A673 (cell line): ENCODE measurements at regions not wholly inside any gene's neighbourhood (a gene's known extent, or its start where the extent isn't known, plus 50 kb on each side); places are given as distances from the start of the nearest gene placed in this dataset.

ENCODE experiments used
- BruUV-seq: library from RNA; stranded (reverse); fragments of 400-500 nt; replicated peaks from 2 replicates; lab custom pipeline; 2021; lab: Mats Ljungman, UMichigan
- CTCF ChIA-PET: fragments of 300-600 bp; sonication (Branson Sonifier 250); formaldehyde crosslinking; loops from one replicate; lab custom pipeline; 2022; ENCODE audit warnings: antibody characterized with exemption; lab: Charles Lee
- POLR2A ChIA-PET: fragments of 300-600 bp; sonication (Branson Sonifier 250); formaldehyde crosslinking; loops from one replicate; lab custom pipeline; 2022; ENCODE audit warnings: antibody characterized with exemption; ENCODE audit not compliant: low non-redundant PET; lab: Charles Lee
- DNase-seq: peaks from one replicate; pipeline ENCODE4 v3.0.0-alpha.2; 2015; ENCODE audit warnings: low spot score
- H3K27ac ChIP-seq: fragments of 200-600 bp; sonication (generic); 2 replicates; pipeline ENCODE4 v1.5.1; 2016; ENCODE audit warnings: mixed run types, low read depth, mild to moderate bottlenecking, mixed read lengths, antibody characterized with exemption, low read length; ENCODE audit not compliant: poor library complexity, severe bottlenecking
- H3K27me3 ChIP-seq: fragments of 200-600 bp; sonication (generic); replicated peaks from 2 replicates; pipeline ENCODE4 v1.6.1; 2017; ENCODE audit warnings: mixed run types, low read depth, mild to moderate bottlenecking, mixed read lengths, antibody characterized with exemption, low read length; ENCODE audit not compliant: insufficient read depth, poor library complexity
- H3K36me3 ChIP-seq: fragments of 200-600 bp; sonication (generic); 2 replicates; pipeline ENCODE4 v1.6.1; 2016; ENCODE audit warnings: mixed run types, mild to moderate bottlenecking, mixed read lengths, antibody characterized with exemption, low read length; ENCODE audit not compliant: insufficient read depth, poor library complexity, severe bottlenecking
- H3K4me1 ChIP-seq: fragments of 200-600 bp; sonication (generic); 2 replicates; pipeline ENCODE4 v1.6.1; 2017; ENCODE audit warnings: mixed run types, mild to moderate bottlenecking, mixed read lengths, antibody characterized with exemption, low read length; ENCODE audit not compliant: insufficient read depth, poor library complexity, severe bottlenecking
- H3K4me3 ChIP-seq: fragments of 200-600 bp; sonication (generic); 2 replicates; pipeline ENCODE4 v1.5.1; 2016; ENCODE audit warnings: low read depth, mixed run types, mild to moderate bottlenecking, mixed read lengths, low read length; ENCODE audit not compliant: poor library complexity, severe bottlenecking
- H3K9me3 ChIP-seq: fragments of 200-600 bp; sonication (generic); 2 replicates; pipeline ENCODE4 v1.6.1; 2016; ENCODE audit warnings: mixed run types, low read depth, mild to moderate bottlenecking, mixed read lengths, antibody characterized with exemption, low read length; ENCODE audit not compliant: poor library complexity, severe bottlenecking
- EZH2 ChIP-seq: fragments of 200-600 bp; sonication (generic); IDR thresholded peaks from 2 replicates; pipeline ENCODE4 v1.6.1; 2017; ENCODE audit warnings: borderline replicate concordance, low read depth, mild to moderate bottlenecking, mixed read lengths, antibody characterized with exemption, low read length; ENCODE audit not compliant: poor library complexity, severe bottlenecking
- intact Hi-C: fragments of 100-400 bp; cut with micrococcal nuclease; formaldehyde crosslinking; loops from one replicate; pipeline ENCODE4 v1.10.0; 2022; ENCODE audit not compliant: unreplicated experiment
- TF ChIP-seq, protein P1 (sequence below): fragments of 300-800, 200-600 bp; sonication (generic); conservative IDR thresholded peaks from 2 replicates; pipeline ENCODE4 v1.5.1; 2017; ENCODE audit warnings: low read depth, mild to moderate bottlenecking, antibody characterized with exemption, low read length, moderate library complexity, mixed read lengths

- intact Hi-C loops: no loop called here
- DNase-seq: no peak
- TF ChIP-seq, protein P1, sequence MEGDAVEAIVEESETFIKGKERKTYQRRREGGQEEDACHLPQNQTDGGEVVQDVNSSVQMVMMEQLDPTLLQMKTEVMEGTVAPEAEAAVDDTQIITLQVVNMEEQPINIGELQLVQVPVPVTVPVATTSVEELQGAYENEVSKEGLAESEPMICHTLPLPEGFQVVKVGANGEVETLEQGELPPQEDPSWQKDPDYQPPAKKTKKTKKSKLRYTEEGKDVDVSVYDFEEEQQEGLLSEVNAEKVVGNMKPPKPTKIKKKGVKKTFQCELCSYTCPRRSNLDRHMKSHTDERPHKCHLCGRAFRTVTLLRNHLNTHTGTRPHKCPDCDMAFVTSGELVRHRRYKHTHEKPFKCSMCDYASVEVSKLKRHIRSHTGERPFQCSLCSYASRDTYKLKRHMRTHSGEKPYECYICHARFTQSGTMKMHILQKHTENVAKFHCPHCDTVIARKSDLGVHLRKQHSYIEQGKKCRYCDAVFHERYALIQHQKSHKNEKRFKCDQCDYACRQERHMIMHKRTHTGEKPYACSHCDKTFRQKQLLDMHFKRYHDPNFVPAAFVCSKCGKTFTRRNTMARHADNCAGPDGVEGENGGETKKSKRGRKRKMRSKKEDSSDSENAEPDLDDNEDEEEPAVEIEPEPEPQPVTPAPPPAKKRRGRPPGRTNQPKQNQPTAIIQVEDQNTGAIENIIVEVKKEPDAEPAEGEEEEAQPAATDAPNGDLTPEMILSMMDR: no peak
- no peak for TF ChIP-seq EZH2
- H3K27ac ChIP-seq: no peak overlapping the region
- H3K27me3 ChIP-seq: no peaks in the 10 kb centered on the region
- H3K36me3 ChIP-seq: no peaks in the 10 kb centered on the region
- H3K4me3 ChIP-seq: no peak overlapping the region
- H3K4me1 ChIP-seq: no peaks in the 10 kb centered on the region
- POLR2A ChIA-PET: interaction anchor here (0.6 kb wide), 1 partner anchor 17 kb away, joined by 4 read pairs; no protein-coding TSS in a partner anchor
- peaks cover 12% of the 10 kb centered on the region for H3K9me3 ChIP-seq
- CTCF ChIA-PET: no interaction called here
- BruUV-seq: no TSS peak
These were observed 85.7 kb upstream of the APCDD1 start for GRCh38 chr18:10368456-10369453.

GRCh38 chr18:10370716-10371115 lies 83.7 kb upstream of the APCDD1 start:
- TF ChIP-seq EZH2: no peak
- TF ChIP-seq, protein P1: no peak
- peaks cover 11% of the 10 kb centered on the region for H3K4me1 ChIP-seq
- DNase-seq: no peak
- intact Hi-C loops: no loop called here
- no TSS peak for BruUV-seq
- no peak overlapping the region for H3K4me3 ChIP-seq
- no peaks in the 10 kb centered on the region for H3K27me3 ChIP-seq
- H3K36me3 ChIP-seq: no peaks in the 10 kb centered on the region
- POLR2A ChIA-PET: no interaction called here
- H3K27ac ChIP-seq: no peak overlapping the region
- H3K9me3 ChIP-seq: no peaks in the 10 kb centered on the region
- CTCF ChIA-PET: no interaction called here

DNA sequence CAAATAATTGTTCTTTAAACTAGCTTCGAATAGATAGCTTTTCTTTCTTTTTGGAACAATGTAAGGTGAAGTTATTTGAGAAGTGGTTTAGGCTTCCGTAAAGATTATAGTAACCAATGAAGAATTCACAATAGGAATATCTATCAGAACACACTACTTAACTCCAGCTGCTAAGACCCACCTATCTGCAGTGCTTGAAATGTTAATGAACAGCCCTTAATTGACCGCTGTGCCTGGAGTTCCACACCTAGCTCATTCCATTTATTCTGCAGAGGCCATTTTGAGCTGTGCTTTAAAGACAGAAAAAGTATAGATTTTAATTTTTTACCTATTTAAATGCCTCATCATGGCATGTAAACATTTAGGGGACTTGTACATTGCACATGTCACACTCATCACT lies 83.3 kb upstream of the APCDD1 start:
- no peak overlapping the region for H3K27ac ChIP-seq
- no TSS peak for BruUV-seq
- TF ChIP-seq, protein P1: no peak
- no peak for TF ChIP-seq EZH2
- no peaks in the 10 kb centered on the region for H3K9me3 ChIP-seq
- no peaks in the 10 kb centered on the region for H3K27me3 ChIP-seq
- H3K4me1 ChIP-seq: peaks cover 11% of the 10 kb centered on the region
- no peak for DNase-seq
- H3K4me3 ChIP-seq: no peak overlapping the region
- intact Hi-C loops: no loop called here
- no peaks in the 10 kb centered on the region for H3K36me3 ChIP-seq
- CTCF ChIA-PET: no interaction called here
- POLR2A ChIA-PET: no interaction called here
